OCI-LY3 (cell line): ENCODE measurements at regions not wholly inside any gene's neighbourhood (a gene's known extent, or its start where the extent isn't known, plus 50 kb on each side); places are given as distances from the start of the nearest gene placed in this dataset.

Experiments
- H2AFZ ChIP-seq: fragments of 200-600, 300-600 bp; shearing (Covaris generic); 2 replicates; pipeline ENCODE4 v1.6.0; 2014; ENCODE audit warnings: antibody characterized with exemption, low read depth, low read length
- H3K27ac ChIP-seq: fragments of 200-600, 300-600 bp; sonication (generic); 2 replicates; pipeline ENCODE4 v1.5.1; 2014; ENCODE audit warnings: mild to moderate bottlenecking, low read length, moderate library complexity, mixed read lengths
- H3K27me3 ChIP-seq: fragments of 200-600, 300-600 bp; sonication (generic); 2 replicates; pipeline ENCODE4 v1.6.1; 2014; ENCODE audit warnings: low read depth, low read length, mixed read lengths
- H3K36me3 ChIP-seq: fragments of 200-600, 300-600 bp; sonication (generic); replicated peaks from 2 replicates; pipeline ENCODE3; 2014; ENCODE audit warnings: low read depth, low read length, mixed read lengths
- H3K4me1 ChIP-seq: fragments of 300-600, 200-600 bp; sonication (generic); 2 replicates; pipeline ENCODE4 v1.6.1; 2014; ENCODE audit warnings: low read length, mixed read lengths
- H3K4me2 ChIP-seq: fragments of 200-600, 300-600 bp; sonication (generic); 2 replicates; pipeline ENCODE4 v1.6.1; 2014; ENCODE audit warnings: low read length, mixed read lengths
- H3K4me3 ChIP-seq: fragments of 300-600, 200-600 bp; sonication (generic); 2 replicates; pipeline ENCODE4 v1.5.1; 2014; ENCODE audit warnings: antibody characterized with exemption, mild to moderate bottlenecking, low read length, moderate library complexity
- H3K79me2 ChIP-seq: fragments of 300-600, 200-600 bp; shearing (Covaris generic); 2 replicates; pipeline ENCODE4 v1.6.1; 2014; ENCODE audit warnings: mild to moderate bottlenecking, low read length, mixed read lengths
- H3K9ac ChIP-seq: fragments of 300-600, 200-600 bp; shearing (Covaris generic); 2 replicates; pipeline ENCODE4 v1.6.0; 2014; ENCODE audit warnings: mild to moderate bottlenecking, low read length, moderate library complexity
- H3K9me3 ChIP-seq: fragments of 200-600, 300-600 bp; shearing (Covaris generic); 2 replicates; pipeline ENCODE4 v1.6.1; 2014; ENCODE audit warnings: low read length, mixed read lengths; ENCODE audit not compliant: insufficient read depth
- H4K20me1 ChIP-seq: fragments of 200-600, 300-600 bp; sonication (generic); 2 replicates; pipeline ENCODE4 v1.6.1; 2016; ENCODE audit warnings: low read length, mixed read lengths; ENCODE audit not compliant: insufficient read depth
- EZH2phosphoT487 ChIP-seq: fragments of 200-600 bp; shearing (Covaris generic); IDR thresholded peaks from 2 replicates; pipeline ENCODE4 v1.6.1; 2018; ENCODE audit warnings: antibody characterized with exemption, mixed run types, low read depth
- TF ChIP-seq, protein P1 (sequence below): fragments of 200-600, 300-600 bp; sonication (generic); IDR thresholded peaks from 2 replicates; pipeline ENCODE4 v1.5.1; 2014; ENCODE audit warnings: antibody characterized with exemption, low read length, low read depth

DNA sequence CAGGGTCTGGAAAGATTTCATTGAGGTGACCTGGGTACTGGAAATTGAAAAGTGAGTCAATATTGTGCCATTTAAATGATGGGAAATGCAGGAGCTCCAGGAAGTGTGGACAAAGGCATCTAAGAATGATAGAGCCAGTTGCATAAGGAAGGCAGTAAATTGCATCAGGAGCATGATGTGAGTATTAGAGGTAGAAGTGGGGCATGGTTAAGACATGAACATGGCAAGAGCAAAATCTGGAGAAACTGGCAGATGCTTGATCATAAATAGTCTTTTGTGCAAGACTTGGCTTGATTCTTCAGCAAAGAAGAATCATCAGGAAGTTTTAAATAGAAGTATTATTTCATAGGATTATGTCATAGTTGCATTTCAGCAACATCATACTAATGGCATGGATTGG, 157.4 kb upstream of the PUM3 start:
- H2AFZ ChIP-seq, result no peak overlapping the region
- H3K79me2 ChIP-seq, result no peaks in the 10 kb centered on the region
- H3K4me2 ChIP-seq, result no peak overlapping the region
- TF ChIP-seq EZH2phosphoT487, result no peak
- TF ChIP-seq, protein P1, sequence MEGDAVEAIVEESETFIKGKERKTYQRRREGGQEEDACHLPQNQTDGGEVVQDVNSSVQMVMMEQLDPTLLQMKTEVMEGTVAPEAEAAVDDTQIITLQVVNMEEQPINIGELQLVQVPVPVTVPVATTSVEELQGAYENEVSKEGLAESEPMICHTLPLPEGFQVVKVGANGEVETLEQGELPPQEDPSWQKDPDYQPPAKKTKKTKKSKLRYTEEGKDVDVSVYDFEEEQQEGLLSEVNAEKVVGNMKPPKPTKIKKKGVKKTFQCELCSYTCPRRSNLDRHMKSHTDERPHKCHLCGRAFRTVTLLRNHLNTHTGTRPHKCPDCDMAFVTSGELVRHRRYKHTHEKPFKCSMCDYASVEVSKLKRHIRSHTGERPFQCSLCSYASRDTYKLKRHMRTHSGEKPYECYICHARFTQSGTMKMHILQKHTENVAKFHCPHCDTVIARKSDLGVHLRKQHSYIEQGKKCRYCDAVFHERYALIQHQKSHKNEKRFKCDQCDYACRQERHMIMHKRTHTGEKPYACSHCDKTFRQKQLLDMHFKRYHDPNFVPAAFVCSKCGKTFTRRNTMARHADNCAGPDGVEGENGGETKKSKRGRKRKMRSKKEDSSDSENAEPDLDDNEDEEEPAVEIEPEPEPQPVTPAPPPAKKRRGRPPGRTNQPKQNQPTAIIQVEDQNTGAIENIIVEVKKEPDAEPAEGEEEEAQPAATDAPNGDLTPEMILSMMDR, result no peak
- no peak overlapping the region for H3K4me3 ChIP-seq
- no peaks in the 10 kb centered on the region for H3K4me1 ChIP-seq
- no peaks in the 10 kb centered on the region for H3K36me3 ChIP-seq
- H3K9ac ChIP-seq, result no peak overlapping the region
- H3K9me3 ChIP-seq, result no peaks in the 10 kb centered on the region
- H3K27ac ChIP-seq, result no peak overlapping the region
- no peaks in the 10 kb centered on the region for H4K20me1 ChIP-seq
- peaks cover 41% of the 10 kb centered on the region for H3K27me3 ChIP-seq

DNA sequence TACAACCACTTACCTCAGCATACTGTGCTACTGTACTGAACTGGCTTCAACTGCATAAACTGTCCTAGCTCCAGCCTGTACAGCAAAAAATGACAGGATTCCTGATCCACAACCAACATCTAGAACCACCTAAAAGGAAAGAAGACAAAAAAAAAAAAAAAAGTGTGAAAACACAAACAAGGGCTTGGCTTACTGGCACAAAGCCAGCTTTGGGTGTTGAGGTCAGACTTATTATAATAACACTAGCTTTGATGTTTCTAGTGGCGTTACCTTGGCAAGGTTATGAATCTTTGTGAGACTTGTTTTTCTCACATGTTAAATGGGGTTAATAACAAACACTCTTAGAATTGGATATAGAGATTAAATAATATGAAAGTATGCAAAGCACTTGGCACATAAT, 148.5 kb upstream of the PUM3 start:
- Histone ChIP-seq H2AFZ (no peak overlapping the region), H3K4me3 (no peak overlapping the region), H3K27me3 (peaks cover 13% of the 10 kb centered on the region; the same call in 1 of the 2 replicates), H3K36me3 (no peaks in the 10 kb centered on the region), H4K20me1 (no peaks in the 10 kb centered on the region), H3K79me2 (no peaks in the 10 kb centered on the region), H3K9ac (no peak overlapping the region), H3K9me3 (no peaks in the 10 kb centered on the region), H3K4me1 (no peaks in the 10 kb centered on the region), H3K4me2 (no peak overlapping the region), H3K27ac (no peak overlapping the region)
- TF ChIP-seq EZH2phosphoT487, result no peak
- TF ChIP-seq, protein P1, result no peak

DNA sequence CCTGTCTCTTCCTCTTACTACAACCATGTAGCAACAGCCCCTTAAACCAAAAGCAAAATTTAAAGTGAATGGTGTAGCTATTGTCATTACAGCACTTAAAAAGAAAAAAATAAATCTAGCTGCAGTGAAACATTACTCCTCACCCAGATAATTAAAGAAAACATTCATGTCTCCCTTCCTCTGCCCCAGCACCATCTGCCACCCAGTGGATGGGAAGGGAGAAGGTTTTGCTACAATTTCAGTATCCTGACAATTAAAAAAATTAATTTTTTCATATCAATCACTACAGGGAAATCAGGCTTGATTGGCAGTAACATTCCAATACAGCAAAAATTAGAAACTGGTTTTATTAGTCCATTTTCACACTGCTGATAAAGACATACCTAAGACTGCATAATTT, 147.4 kb upstream of the PUM3 start:
- Histone ChIP-seq H3K27ac (no peak overlapping the region), H3K4me1 (no peaks in the 10 kb centered on the region), H3K4me3 (no peak overlapping the region), H4K20me1 (no peaks in the 10 kb centered on the region), H3K36me3 (no peaks in the 10 kb centered on the region), H3K4me2 (no peak overlapping the region), H3K27me3 (peaks cover 19% of the 10 kb centered on the region), H2AFZ (no peak overlapping the region), H3K9me3 (no peaks in the 10 kb centered on the region), H3K9ac (no peak overlapping the region), H3K79me2 (no peaks in the 10 kb centered on the region)
- TF ChIP-seq EZH2phosphoT487, result no peak
- TF ChIP-seq, protein P1, result no peak

GRCh38 chr9:2987679-2988078, 143.8 kb upstream of the PUM3 start:
- H3K4me2 ChIP-seq, result no peak overlapping the region
- H3K36me3 ChIP-seq, result no peaks in the 10 kb centered on the region
- no peaks in the 10 kb centered on the region for H3K79me2 ChIP-seq
- H2AFZ ChIP-seq, result no peak overlapping the region
- no peak overlapping the region for H3K27ac ChIP-seq
- H3K4me3 ChIP-seq, result no peak overlapping the region
- H3K27me3 ChIP-seq, result peaks cover 28% of the 10 kb centered on the region
- H3K4me1 ChIP-seq, result no peaks in the 10 kb centered on the region
- H3K9me3 ChIP-seq, result no peaks in the 10 kb centered on the region
- no peaks in the 10 kb centered on the region for H4K20me1 ChIP-seq
- no peak overlapping the region for H3K9ac ChIP-seq
- no peak for TF ChIP-seq EZH2phosphoT487
- TF ChIP-seq, protein P1, result no peak
